ENCODE measurements at regions not wholly inside any gene's neighbourhood (a gene's known extent, or its start where the extent isn't known, plus 50 kb on each side); places are given as distances from the start of the nearest gene placed in this dataset.
A peak's percentile ranks its signal among the peaks of the same experiment; 100 is the strongest.

GRCh38 chr1:177480741-177481305 lies 310.1 kb downstream of the BRINP2 start:
- DNase-seq, result no peak

- DNase-seq, result no peak
These were observed 308.8 kb downstream of the BRINP2 start for GRCh38 chr1:177479600-177479999.

GRCh38 chr1:177476676-177477075 lies 305.9 kb downstream of the BRINP2 start:
- DNase-seq, result no peak

- DNase-seq, result no peak
These were observed 301.8 kb downstream of the BRINP2 start for GRCh38 chr1:177472567-177472966.

GRCh38 chr1:177471244-177471643 lies 300.5 kb downstream of the BRINP2 start:
- no peak for DNase-seq

GRCh38 chr1:177469519-177469918 lies 298.8 kb downstream of the BRINP2 start:
- DNase-seq, result no peak

- no peak for DNase-seq
These were observed 295.5 kb downstream of the BRINP2 start for GRCh38 chr1:177466286-177466685.

- no peak for DNase-seq
These were observed 293.9 kb downstream of the BRINP2 start for GRCh38 chr1:177464686-177465085.

GRCh38 chr1:177451191-177451590 lies 280.4 kb downstream of the BRINP2 start:
- peak; percentile 26 for DNase-seq

GRCh38 chr1:177448652-177449357 lies 278.0 kb downstream of the BRINP2 start:
- DNase-seq, result no peak

GRCh38 chr1:177448036-177448615 lies 277.4 kb downstream of the BRINP2 start:
- peak; percentile 16 for DNase-seq

- DNase-seq, result no peak
These were observed 274.4 kb downstream of the BRINP2 start for GRCh38 chr1:177444997-177445746.

GRCh38 chr1:177443003-177443402 lies 272.2 kb downstream of the BRINP2 start:
- no peak for DNase-seq

GRCh38 chr1:177442584-177442983 lies 271.8 kb downstream of the BRINP2 start:
- DNase-seq, result no peak

- DNase-seq, result no peak
These were observed 270.5 kb downstream of the BRINP2 start for GRCh38 chr1:177441281-177441680.

- DNase-seq, result no peak
These were observed 270.1 kb downstream of the BRINP2 start for GRCh38 chr1:177440821-177441220.

GRCh38 chr1:177439301-177439700 lies 268.5 kb downstream of the BRINP2 start:
- no peak for DNase-seq

GRCh38 chr1:177435364-177435763 lies 264.6 kb downstream of the BRINP2 start:
- DNase-seq, result no peak

GRCh38 chr1:177432897-177433296 lies 262.1 kb downstream of the BRINP2 start:
- DNase-seq, result no peak

- no peak for DNase-seq
These were observed 260.4 kb downstream of the BRINP2 start for GRCh38 chr1:177431123-177431522.

- DNase-seq, result no peak
These were observed 258.5 kb downstream of the BRINP2 start for GRCh38 chr1:177429234-177429633.

- no peak for DNase-seq
These were observed 257.1 kb downstream of the BRINP2 start for GRCh38 chr1:177427811-177428210.

- DNase-seq, result no peak
These were observed 255.7 kb downstream of the BRINP2 start for GRCh38 chr1:177426497-177426896.
